ENCODE measurements at regions not wholly inside any gene's neighbourhood (a gene's known extent, or its start where the extent isn't known, plus 50 kb on each side); places are given as distances from the start of the nearest gene placed in this dataset.

GRCh38 chr16:85541619-85541979 is 71.5 kb upstream of the GSE1 start:
- no peak for DNase-seq (ENCODE audit: low read depth, low spot score)

- no peak for DNase-seq (ENCODE audit: low read depth, low spot score)
Observed at GRCh38 chr16:85541980-85542900, 70.9 kb upstream of the GSE1 start.

GRCh38 chr16:85543536-85543935 is 69.6 kb upstream of the GSE1 start:
- no peak for DNase-seq (ENCODE audit: low read depth, low spot score)

GRCh38 chr16:85544016-85544415 is 69.1 kb upstream of the GSE1 start:
- DNase-seq (ENCODE audit: low read depth, low spot score): no peak

- no peak for DNase-seq (ENCODE audit: low read depth, low spot score)
Observed at GRCh38 chr16:85544668-85545067, 68.5 kb upstream of the GSE1 start.

GRCh38 chr16:85545227-85545818 is 67.8 kb upstream of the GSE1 start:
- DNase-seq (ENCODE audit: low read depth, low spot score): no peak

- no peak for DNase-seq (ENCODE audit: low read depth, low spot score)
Observed at GRCh38 chr16:85546585-85547447, 66.3 kb upstream of the GSE1 start.

- DNase-seq (ENCODE audit: low read depth, low spot score): no peak
Observed at GRCh38 chr16:85548375-85548774, 64.7 kb upstream of the GSE1 start.

GRCh38 chr16:85549766-85550421 is 63.2 kb upstream of the GSE1 start:
- no peak for DNase-seq (ENCODE audit: low read depth, low spot score)

- no peak for DNase-seq (ENCODE audit: low read depth, low spot score)
Observed at GRCh38 chr16:85550422-85550864, 62.7 kb upstream of the GSE1 start.

- no peak for DNase-seq (ENCODE audit: low read depth, low spot score)
Observed at GRCh38 chr16:85550953-85551924, 61.9 kb upstream of the GSE1 start.

- DNase-seq (ENCODE audit: low read depth, low spot score): no peak
Observed at GRCh38 chr16:85552980-85553435, 60.1 kb upstream of the GSE1 start.

- DNase-seq (ENCODE audit: low read depth, low spot score): no peak
Observed at GRCh38 chr16:85553436-85554113, 59.5 kb upstream of the GSE1 start.

- DNase-seq (ENCODE audit: low read depth, low spot score): no peak
Observed at GRCh38 chr16:85554114-85554888, 58.8 kb upstream of the GSE1 start.

GRCh38 chr16:85554889-85555718 is 58.0 kb upstream of the GSE1 start:
- DNase-seq (ENCODE audit: low read depth, low spot score): no peak

GRCh38 chr16:85555719-85556455 is 57.2 kb upstream of the GSE1 start:
- no peak for DNase-seq (ENCODE audit: low read depth, low spot score)

GRCh38 chr16:85556456-85557082 is 56.6 kb upstream of the GSE1 start:
- DNase-seq (ENCODE audit: low read depth, low spot score): no peak
